Right lobe of liver (tissue), 4 donors: ENCODE measurements at regions not wholly inside any gene's neighbourhood (a gene's known extent, or its start where the extent isn't known, plus 50 kb on each side); places are given as distances from the start of the nearest gene placed in this dataset.

ENCODE experiments used
- POLR2A ChIP-seq: fragments of 450-650 bp; IDR thresholded peaks from one replicate; pipeline ENCODE4 v1.6.1; 2017; ENCODE audit warnings: antibody characterized with exemption, mild to moderate bottlenecking
- TF ChIP-seq, protein P1 (sequence below), 4 donors: fragments of 200-600 bp in 3 of 4; fragments of 450-650 bp in 1 of 4; IDR thresholded peaks; one replicate each; pipeline versions ENCODE4 v1.5.1 to v1.8.0; 2016 to 2022; ENCODE audit warnings: antibody characterized with exemption in 4 of 4, mild to moderate bottlenecking in 2 of 4
- donor health status: DM: no; HTN: no; CAD: no.
- donor health status: DM: no; HTN: no; CAD: no.
- donor health status: DM: no; HTN: yes; CAD: no.

GRCh38 chr2:16526193-16526592 is 139.4 kb downstream of the CYRIA start:
- TF ChIP-seq, protein P1, sequence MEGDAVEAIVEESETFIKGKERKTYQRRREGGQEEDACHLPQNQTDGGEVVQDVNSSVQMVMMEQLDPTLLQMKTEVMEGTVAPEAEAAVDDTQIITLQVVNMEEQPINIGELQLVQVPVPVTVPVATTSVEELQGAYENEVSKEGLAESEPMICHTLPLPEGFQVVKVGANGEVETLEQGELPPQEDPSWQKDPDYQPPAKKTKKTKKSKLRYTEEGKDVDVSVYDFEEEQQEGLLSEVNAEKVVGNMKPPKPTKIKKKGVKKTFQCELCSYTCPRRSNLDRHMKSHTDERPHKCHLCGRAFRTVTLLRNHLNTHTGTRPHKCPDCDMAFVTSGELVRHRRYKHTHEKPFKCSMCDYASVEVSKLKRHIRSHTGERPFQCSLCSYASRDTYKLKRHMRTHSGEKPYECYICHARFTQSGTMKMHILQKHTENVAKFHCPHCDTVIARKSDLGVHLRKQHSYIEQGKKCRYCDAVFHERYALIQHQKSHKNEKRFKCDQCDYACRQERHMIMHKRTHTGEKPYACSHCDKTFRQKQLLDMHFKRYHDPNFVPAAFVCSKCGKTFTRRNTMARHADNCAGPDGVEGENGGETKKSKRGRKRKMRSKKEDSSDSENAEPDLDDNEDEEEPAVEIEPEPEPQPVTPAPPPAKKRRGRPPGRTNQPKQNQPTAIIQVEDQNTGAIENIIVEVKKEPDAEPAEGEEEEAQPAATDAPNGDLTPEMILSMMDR (IDR thresholded peaks at IDR 0.05), result no peak
- no peak for TF ChIP-seq POLR2A
